Heart left ventricle (tissue), 16 donors: ENCODE measurements at regions not wholly inside any gene's neighbourhood (a gene's known extent, or its start where the extent isn't known, plus 50 kb on each side); places are given as distances from the start of the nearest gene placed in this dataset.

ENCODE experiments used
- ATAC-seq, 4 donors: fragments of 200-7000 bp; cut with Tn5 transposase; one replicate each; pipeline ENCODE4 v1.9.1; 2020 to 2022; ENCODE audit warnings: moderate library complexity in 4 of 4, mild to moderate bottlenecking in 3 of 4, moderate number of reproducible peaks in 1 of 4
- DNase-seq, 5 donors: peaks; one replicate each; pipeline ENCODE4 v3.0.0-alpha.2; 2020
- H3K27ac ChIP-seq, 12 donors: fragments of 200-600 bp; sonication (generic) in 4 of 12; one replicate each; pipeline versions ENCODE4 v1.5.0 to v1.8.0; 2016 to 2022; ENCODE audit warnings: mild to moderate bottlenecking in 2 of 12
- H3K27me3 ChIP-seq, 9 donors: fragments of 200-600 bp; sonication (generic) in 2 of 9; one replicate each; pipeline versions ENCODE4 v1.5.1 to v1.8.0; 2016 to 2022; ENCODE audit warnings: mild to moderate bottlenecking in 3 of 9
- H3K36me3 ChIP-seq, 9 donors: fragments of 200-600 bp; sonication (generic) in 2 of 9; one replicate each; pipeline versions ENCODE4 v1.5.0 to v1.8.0; 2018 to 2022; ENCODE audit warnings: mild to moderate bottlenecking in 2 of 9
- H3K4me1 ChIP-seq, 12 donors: fragments of 200-600 bp; sonication (generic) in 4 of 12; one replicate each; pipeline versions ENCODE4 v1.5.0 to v1.8.0; 2016 to 2022; ENCODE audit warnings: mild to moderate bottlenecking in 3 of 12
- H3K4me3 ChIP-seq, 12 donors: fragments of 200-600 bp; sonication (generic) in 4 of 12; one replicate each; pipeline versions ENCODE4 v1.5.0 to v1.8.0; 2017 to 2022; ENCODE audit warnings: mild to moderate bottlenecking in 9 of 12, moderate library complexity in 4 of 12
- H3K9me3 ChIP-seq, 12 donors: fragments of 200-600 bp; sonication (generic) in 4 of 12; one replicate each; pipeline versions ENCODE4 v1.5.0 to v1.8.0; 2016 to 2022; ENCODE audit warnings: mild to moderate bottlenecking in 1 of 12
- CTCF ChIP-seq, 12 donors: fragments of 200-600 bp; sonication (generic) in 4 of 12; IDR thresholded peaks; one replicate each; pipeline versions ENCODE4 v1.5.0 to v1.8.0; 2018 to 2022; ENCODE audit warnings: antibody characterized with exemption in 12 of 12, mild to moderate bottlenecking in 5 of 12
- POLR2A ChIP-seq, 2 donors: fragments of 450-650 bp; IDR thresholded peaks; one replicate each; pipeline ENCODE4 v1.6.1; 2017; ENCODE audit warnings: antibody characterized with exemption in 2 of 2, mild to moderate bottlenecking in 2 of 2, moderate library complexity in 2 of 2
- WGBS, 4 donors: extraction: QIAGEN DNeasy Blood & Tissue Kit in 2 of 4; methylation state at CpG; one replicate each; pipeline versions ENCODE4 v1.1.5 to v1.1.7; 2013 to 2018; 5-methylcytosine and 5-hydroxymethylcytosine counted together
- intact Hi-C, 10 donors: fragments of 100-400 bp; cut with DNase I; formaldehyde crosslinking; loops; one replicate each; pipeline versions ENCODE4 v1.11.1 to v1.14.2; 2022
- donor health status: ischemic (EF 13 %, LVEDD 7.1; RV severe dilation, severe dysfunction).
- donor health status: healthy with polysubstance abuse.
- donor health status: DM: no; HTN: yes; CAD: no.
- donor health status: DM: no; HTN: no; CAD: no.
- donor health status: ischemic (EF 25% LVEDD 6.9; RV normal size, moderate dysfunction).
- donor health status: ischemic (EF 25% LVEDD 5.7; RV mildly dilated, moderate dysfunction).
- donor health status: healthy.
- donor health status: DM: yes; HTN: yes; CAD: no.
- donor health status: ischemic (EF 35%, LVEDD 5.7; RV mildly dilated, moderate dysfunction).
- donor health status: nonischemic (EF 11% LVEDD 7.7; RV severe dilation, severe dysfunction).
- donor health status: DM: yes; HTN: yes; CAD: no.
- donor health status: PGD.
- donor health status: ischemic (EF 29% LVEDD 5.4; RV normal size, mild dysfunction).
- donor health status: nonischemic (EF 23%, LVEDD 6.1; RV moderate dilation, normal function).

- H3K9me3 ChIP-seq: no peaks in the 10 kb centered on the region
- ATAC-seq: no peak
- H3K27ac ChIP-seq: peak overlapping the region; percentile 33 to 80 (median 68)
- no peak overlapping the region for H3K4me3 ChIP-seq
- no peaks in the 10 kb centered on the region for H3K36me3 ChIP-seq
- 31 to 46% (median 39%) methylated on average over 2 of the region's 2 CpGs for WGBS, 4 donors
- TF ChIP-seq POLR2A (IDR thresholded peaks at IDR 0.05) (no peak), CTCF (IDR thresholded peaks at IDR 0.05) (no peak)
- peaks cover 16 to 90% (median 48%) of the 10 kb centered on the region in 12 donors for H3K4me1 ChIP-seq
- no peak for DNase-seq
- H3K27me3 ChIP-seq: no peaks in the 10 kb centered on the region
- intact Hi-C loops: loop anchor here in 5 of 10 donors (2.0 to 10.0 kb wide), 6 partner anchors 150 to 332 kb away; no protein-coding TSS in a partner anchor
Measured at GRCh38 chr9:109906766-109907382, 126.9 kb downstream of the PALM2AKAP2 start.

- ATAC-seq: peak; percentile 55 to 83 (median 75)
- H3K27me3 ChIP-seq: no peaks in the 10 kb centered on the region
- peaks cover 16 to 90% (median 52%) of the 10 kb centered on the region in 12 donors for H3K4me1 ChIP-seq
- intact Hi-C loops: loop anchor here in 5 of 10 donors (2.0 to 10.0 kb wide), 6 partner anchors 149 to 333 kb away; no protein-coding TSS in a partner anchor
- H3K4me3 ChIP-seq: no peak overlapping the region
- H3K27ac ChIP-seq: peak overlapping the region; percentile 33 to 83 (median 72)
- TF ChIP-seq CTCF (IDR thresholded peaks at IDR 0.05) (no peak), POLR2A (IDR thresholded peaks at IDR 0.05) (no peak)
- H3K36me3 ChIP-seq: no peaks in the 10 kb centered on the region
- DNase-seq: peak in 4 of 5 donors; percentile 56 to 82 (median 72)
- no peaks in the 10 kb centered on the region for H3K9me3 ChIP-seq
- 41 to 54% (median 47%) methylated on average over 4 to 5 of the region's 5 CpGs for WGBS, 4 donors
Measured at GRCh38 chr9:109907400-109907799, 127.4 kb downstream of the PALM2AKAP2 start.

- Histone ChIP-seq H3K4me3 (no peak overlapping the region), H3K9me3 (no peaks in the 10 kb centered on the region), H3K36me3 (no peaks in the 10 kb centered on the region), H3K27me3 (no peaks in the 10 kb centered on the region), H3K27ac (peak overlapping the region; percentile 33 to 83 (median 72)), H3K4me1 (peaks cover 16 to 94% (median 58%) of the 10 kb centered on the region in 12 donors)
- 53 to 69% (median 65%) methylated on average over 4 of the region's 4 CpGs for WGBS, 4 donors
- no peak for DNase-seq
- intact Hi-C loops: loop anchor here in 6 of 10 donors (2.0 to 10.0 kb wide), 7 partner anchors 143 to 333 kb away; no protein-coding TSS in a partner anchor
- ATAC-seq: peak in 3 of 4 donors; percentile 4 to 36 (median 26)
- no peak for TF ChIP-seq POLR2A (IDR thresholded peaks at IDR 0.05)
- TF ChIP-seq CTCF (IDR thresholded peaks at IDR 0.05): no peak
Measured at GRCh38 chr9:109907810-109908458, 127.9 kb downstream of the PALM2AKAP2 start.
